H1 (cell line): ENCODE measurements at regions not wholly inside any gene's neighbourhood (a gene's known extent, or its start where the extent isn't known, plus 50 kb on each side); places are given as distances from the start of the nearest gene placed in this dataset.
"Not testable (repeated sequence)": the region's sequence is repeated elsewhere in the genome, so short reads cannot be mapped to it uniquely, and the experiment has no call there.

Experiments used
- CTCF ChIA-PET: fragments of 300-600 bp; sonication (Branson Sonifier 250); formaldehyde crosslinking; loops from one replicate; lab custom pipeline; 2021; ENCODE audit not compliant: partially characterized antibody; lab: Charles Lee
- POLR2A ChIA-PET: fragments of 300-600 bp; sonication (Branson Sonifier 250); formaldehyde crosslinking; loops from one replicate; lab custom pipeline; 2021; ENCODE audit warnings: inconsistent platforms; ENCODE audit not compliant: partially characterized antibody; lab: Charles Lee
- DNase-seq, 2 experiments: peaks; one replicate each; pipeline versions ENCODE4 v3.0.0 to v3.0.0-alpha.2; 2010 to 2022; ENCODE audit warnings: low spot score in 2 of 2, low read depth in 1 of 2, mixed read lengths in 1 of 2
- FAIRE-seq: peaks from 2 replicates; lab custom pipeline; 2011; peaks lifted over from hg19 to GRCh38; lab: Jason Lieb, UNC
- H2AFZ ChIP-seq: 2 replicates; pipeline ENCODE4 v1.8.1; 2012; ENCODE audit warnings: low read length, inconsistent platforms
- H2AK5ac ChIP-seq: 2 replicates; pipeline ENCODE4 v1.6.1; 2013; ENCODE audit warnings: low read depth, low read length
- H2BK120ac ChIP-seq: replicated peaks from 2 replicates; pipeline ENCODE3; 2013; ENCODE audit warnings: low read depth, low read length, inconsistent platforms
- H2BK12ac ChIP-seq: 2 replicates; pipeline ENCODE4 v1.6.1; 2013; ENCODE audit warnings: low read depth, low read length
- H2BK15ac ChIP-seq: 2 replicates; pipeline ENCODE4 v1.6.1; 2013; ENCODE audit warnings: low read length
- H2BK20ac ChIP-seq: 2 replicates; pipeline ENCODE4 v1.6.1; 2013; ENCODE audit warnings: low read length
- H2BK5ac ChIP-seq: 2 replicates; pipeline ENCODE4 v1.6.1; 2013; ENCODE audit warnings: low read depth, low read length
- H3K14ac ChIP-seq: 2 replicates; pipeline ENCODE4 v1.6.1; 2013; ENCODE audit warnings: inconsistent platforms; ENCODE audit not compliant: insufficient read length
- H3K18ac ChIP-seq: 2 replicates; pipeline ENCODE4 v1.6.1; 2013; ENCODE audit warnings: low read length; ENCODE audit errors: extremely low read depth
- H3K23ac ChIP-seq: 2 replicates; pipeline ENCODE4 v1.6.1; 2013; ENCODE audit warnings: inconsistent platforms; ENCODE audit not compliant: insufficient read length
- H3K23me2 ChIP-seq: 2 replicates; pipeline ENCODE4 v1.6.1; 2013; ENCODE audit warnings: low read depth, low read length
- H3K27ac ChIP-seq: 2 replicates; pipeline ENCODE4 v1.6.1; 2011; ENCODE audit warnings: low read depth, low read length, inconsistent platforms
- H3K27me3 ChIP-seq, 4 experiments: replicated peaks in 1 of 4; 1 replicate in 1 of 4; 2 replicates in 3 of 4; pipeline versions ENCODE4 v1.6.1 to v1.8.1; 2011 to 2013; ENCODE audit warnings: low read length in 3 of 4, mild to moderate bottlenecking in 3 of 4, inconsistent platforms in 2 of 4, mixed read lengths in 2 of 4, moderate library complexity in 1 of 4; ENCODE audit not compliant: control insufficient read depth in 3 of 4, insufficient read depth in 3 of 4; ENCODE audit errors: extremely low read depth in 1 of 4
- H3K36me3 ChIP-seq, 4 experiments: 2 replicates each; pipeline versions ENCODE4 v1.6.1 to v1.8.1; 2011 to 2013; ENCODE audit warnings: mild to moderate bottlenecking in 4 of 4, low read length in 3 of 4, moderate library complexity in 2 of 4, control low read depth in 1 of 4, inconsistent platforms in 1 of 4; ENCODE audit not compliant: insufficient read depth in 4 of 4, control insufficient read depth in 2 of 4
- H3K4ac ChIP-seq: replicated peaks from 2 replicates; pipeline ENCODE3; 2013; ENCODE audit warnings: low read length, low read depth, mixed read lengths, inconsistent platforms; ENCODE audit not compliant: insufficient read length
- H3K4me1 ChIP-seq, 4 experiments: replicated peaks in 1 of 4; 1 replicate in 1 of 4; 2 replicates in 3 of 4; pipeline versions ENCODE4 v1.6.1 to v1.8.1; 2011 to 2013; ENCODE audit warnings: low read length in 3 of 4, inconsistent platforms in 2 of 4, mixed read lengths in 1 of 4; ENCODE audit not compliant: insufficient read depth in 4 of 4, control insufficient read depth in 3 of 4
- H3K4me2 ChIP-seq, 2 experiments: 2 replicates each; pipeline versions ENCODE4 v1.6.1 to v1.8.1; 2011 to 2013; ENCODE audit warnings: low read depth in 2 of 2, low read length in 2 of 2, control low read depth in 1 of 2, inconsistent platforms in 1 of 2, mild to moderate bottlenecking in 1 of 2; ENCODE audit not compliant: insufficient read depth in 1 of 2
- H3K4me3 ChIP-seq, 4 experiments: fragments of 200-600, 300-600 bp in 1 of 4; sonication (generic), shearing (Covaris generic), sonication (Bioruptor Twin) in 1 of 4; 2 replicates each; pipeline versions ENCODE4 v1.5.1 to v1.8.1; 2011 to 2016; ENCODE audit warnings: low read length in 4 of 4, low read depth in 3 of 4, control low read depth in 2 of 4, inconsistent platforms in 2 of 4, mild to moderate bottlenecking in 2 of 4, mixed read lengths in 1 of 4, moderate library complexity in 1 of 4; ENCODE audit not compliant: insufficient read depth in 2 of 4; ENCODE audit errors: extremely low read depth in 1 of 4
- H3K56ac ChIP-seq: replicated peaks from 2 replicates; pipeline ENCODE3; 2013; ENCODE audit warnings: low read depth, mild to moderate bottlenecking, mixed read lengths, low read length, inconsistent platforms; ENCODE audit not compliant: insufficient read length
- H3K79me1 ChIP-seq: 2 replicates; pipeline ENCODE4 v1.6.1; 2013; ENCODE audit warnings: low read depth, low read length, control low read depth
- H3K79me2 ChIP-seq, 2 experiments: 2 replicates each; pipeline versions ENCODE4 v1.6.1 to v1.8.1; 2012 to 2013; ENCODE audit warnings: low read length in 2 of 2, mild to moderate bottlenecking in 2 of 2, inconsistent platforms in 1 of 2; ENCODE audit not compliant: insufficient read depth in 2 of 2, control insufficient read depth in 1 of 2
- H3K9ac ChIP-seq, 4 experiments: replicated peaks in 1 of 4; 1 replicate in 1 of 4; 2 replicates in 3 of 4; pipeline versions ENCODE4 v1.6.1 to v1.8.1; 2011 to 2013; ENCODE audit warnings: low read depth in 3 of 4, low read length in 3 of 4, control low read depth in 2 of 4, mild to moderate bottlenecking in 2 of 4, moderate library complexity in 2 of 4, inconsistent platforms in 1 of 4; ENCODE audit errors: extremely low read depth in 1 of 4
- H3K9me3 ChIP-seq, 2 experiments: 2 replicates each; pipeline versions ENCODE4 v1.6.1 to v1.8.1; 2012 to 2013; ENCODE audit warnings: mild to moderate bottlenecking in 2 of 2, moderate library complexity in 2 of 2, control low read depth in 1 of 2, inconsistent platforms in 1 of 2, low read depth in 1 of 2, low read length in 1 of 2, mixed read lengths in 1 of 2; ENCODE audit not compliant: insufficient read depth in 2 of 2
- H4K20me1 ChIP-seq, 2 experiments: replicated peaks in 1 of 2; 2 replicates each; pipeline versions ENCODE3 to v1.8.1; 2011 to 2013; ENCODE audit warnings: inconsistent platforms in 2 of 2, low read length in 2 of 2, mild to moderate bottlenecking in 1 of 2; ENCODE audit not compliant: insufficient read depth in 2 of 2, control insufficient read depth in 1 of 2
- H4K5ac ChIP-seq: 2 replicates; pipeline ENCODE4 v1.6.1; 2013; ENCODE audit warnings: low read length, low read depth, mixed read lengths, inconsistent platforms; ENCODE audit not compliant: insufficient read length
- H4K8ac ChIP-seq: 2 replicates; pipeline ENCODE4 v1.8.0; 2013; ENCODE audit warnings: mild to moderate bottlenecking, moderate library complexity, low read length, inconsistent platforms; ENCODE audit not compliant: insufficient read depth; ENCODE audit errors: extremely low read depth
- H4K91ac ChIP-seq: replicated peaks from 2 replicates; pipeline ENCODE3; 2013; ENCODE audit warnings: low read length, mixed read lengths, inconsistent platforms; ENCODE audit not compliant: insufficient read length
- WGBS, 2 experiments: shearing (Covaris generic) in 1 of 2; methylation state at CpG; one replicate each; pipeline versions ENCODE4 v1.1.6 to v1.1.7; 2013 to 2015; ENCODE audit warnings: low lambda C conversion rate in 2 of 2, mixed read lengths in 2 of 2, inconsistent platforms in 1 of 2, low coverage in 1 of 2, missing lambda C conversion rate in 1 of 2; ENCODE audit not compliant: insufficient replicate concordance in 2 of 2, insufficient coverage in 1 of 2, insufficient read length in 1 of 2; ENCODE audit errors: extremely low coverage in 1 of 2, missing lambda C conversion rate in 1 of 2; 5-methylcytosine and 5-hydroxymethylcytosine counted together

- H4K20me1 ChIP-seq, H2BK5ac ChIP-seq, H3K4me3 ChIP-seq, H3K79me1 ChIP-seq, CTCF ChIA-PET, H2AK5ac ChIP-seq, H3K4me2 ChIP-seq, H3K18ac ChIP-seq, H3K36me3 ChIP-seq, H3K56ac ChIP-seq, H2BK120ac ChIP-seq, H2AFZ ChIP-seq, FAIRE-seq, H3K23ac ChIP-seq, H3K4me1 ChIP-seq, H2BK20ac ChIP-seq, H4K5ac ChIP-seq, H3K23me2 ChIP-seq, H3K9ac ChIP-seq, H3K14ac ChIP-seq, H3K27ac ChIP-seq, H3K4ac ChIP-seq, H4K91ac ChIP-seq, DNase-seq, POLR2A ChIA-PET, H4K8ac ChIP-seq, H2BK12ac ChIP-seq, H2BK15ac ChIP-seq, H3K79me2 ChIP-seq, H3K27me3 ChIP-seq: not testable (repeated sequence)
- peaks cover 5 to 13% of the 10 kb centered on the region in 2 experiments; a peak in 3 of 4 replicates for H3K9me3 ChIP-seq
- WGBS, 2 experiments, result 87% methylated on average over 2 of the region's 2 CpGs; no CpG with 5 or more reads in 1 of the 2 experiments
These were observed 171.9 kb upstream of the CDKN2B start for GRCh38 chr9:22181021-22181420.
